Liver (tissue), 8 donors: ENCODE measurements at regions not wholly inside any gene's neighbourhood (a gene's known extent, or its start where the extent isn't known, plus 50 kb on each side); places are given as distances from the start of the nearest gene placed in this dataset.

Experiments used
- DNase-seq: peaks from one replicate; pipeline ENCODE4 v3.0.0-alpha.2; 2017; ENCODE audit warnings: low spot score
- H3K27ac ChIP-seq, 2 donors: one replicate each; pipeline ENCODE4 v1.7.0; 2013; ENCODE audit warnings: inconsistent platforms in 2 of 2, low read length in 2 of 2, control low read depth in 1 of 2, low read depth in 1 of 2, mild to moderate bottlenecking in 1 of 2
- H3K27me3 ChIP-seq, 4 donors: one replicate each; pipeline versions ENCODE4 v1.6.1 to v1.7.0; 2013; ENCODE audit warnings: low read length in 3 of 4, inconsistent platforms in 1 of 4, mild to moderate bottlenecking in 1 of 4, moderate library complexity in 1 of 4; ENCODE audit not compliant: control insufficient read depth in 4 of 4, insufficient read depth in 4 of 4
- H3K36me3 ChIP-seq, 4 donors: one replicate each; pipeline versions ENCODE4 v1.6.1 to v1.7.0; 2013; ENCODE audit warnings: low read length in 3 of 4, mild to moderate bottlenecking in 3 of 4, low read depth in 1 of 4, moderate library complexity in 1 of 4; ENCODE audit not compliant: control insufficient read depth in 4 of 4, insufficient read depth in 3 of 4
- H3K4me1 ChIP-seq, 4 donors: one replicate each; pipeline versions ENCODE4 v1.6.1 to v1.7.0; 2013; ENCODE audit warnings: low read length in 3 of 4, mild to moderate bottlenecking in 3 of 4, moderate library complexity in 1 of 4; ENCODE audit not compliant: control insufficient read depth in 4 of 4, insufficient read depth in 4 of 4
- H3K4me3 ChIP-seq, 3 donors: one replicate each; pipeline versions ENCODE4 v1.6.1 to v1.7.0; 2013; ENCODE audit warnings: low read length in 3 of 3, control low read depth in 1 of 3, low read depth in 1 of 3, mild to moderate bottlenecking in 1 of 3
- H3K9ac ChIP-seq, 2 donors: one replicate each; pipeline ENCODE4 v1.7.0; 2013; ENCODE audit warnings: low read length in 2 of 2, mild to moderate bottlenecking in 2 of 2, moderate library complexity in 2 of 2, control low read depth in 1 of 2, low read depth in 1 of 2
- H3K9me3 ChIP-seq, 4 donors: one replicate each; pipeline versions ENCODE4 v1.6.1 to v1.7.0; 2013; ENCODE audit warnings: low read length in 3 of 4; ENCODE audit not compliant: control insufficient read depth in 4 of 4
- ATF3 ChIP-seq: IDR thresholded peaks from 2 replicates; pipeline ENCODE4 v1.6.1; 2016; ENCODE audit warnings: antibody characterized with exemption
- CTCF ChIP-seq: fragments of 150-350 bp; IDR thresholded peaks from 2 replicates; pipeline ENCODE4 v1.5.1; 2017; ENCODE audit warnings: improper control_type of control experiment, low read depth, low read length; ENCODE audit not compliant: missing input control
- EGR1 ChIP-seq, 2 donors: IDR thresholded peaks; 2 replicates each; pipeline ENCODE4 v1.6.1; 2016 to 2018; ENCODE audit warnings: antibody characterized with exemption in 2 of 2, low read depth in 2 of 2
- FOXA1 ChIP-seq: IDR thresholded peaks from 2 replicates; pipeline ENCODE4 v1.6.1; 2016; ENCODE audit warnings: antibody characterized with exemption
- HNF4G ChIP-seq: IDR thresholded peaks from 2 replicates; pipeline ENCODE4 v1.6.1; 2016; ENCODE audit warnings: antibody characterized with exemption
- JUND ChIP-seq, 2 donors: IDR thresholded peaks; 2 replicates each; pipeline ENCODE4 v1.6.1; 2016; ENCODE audit warnings: antibody characterized with exemption in 2 of 2
- MAX ChIP-seq: IDR thresholded peaks from 2 replicates; pipeline ENCODE4 v1.6.1; 2016; ENCODE audit warnings: antibody characterized with exemption
- RAD21 ChIP-seq, 2 donors: IDR thresholded peaks; 2 replicates each; pipeline ENCODE4 v1.6.1; 2016; ENCODE audit warnings: antibody characterized with exemption in 2 of 2, mild to moderate bottlenecking in 2 of 2
- REST ChIP-seq: IDR thresholded peaks from 2 replicates; pipeline ENCODE4 v1.6.1; 2016; ENCODE audit warnings: antibody characterized with exemption, mild to moderate bottlenecking
- RXRA ChIP-seq, 2 donors: IDR thresholded peaks; 2 replicates each; pipeline ENCODE4 v1.6.1; 2017 to 2018; ENCODE audit warnings: antibody characterized with exemption in 2 of 2, mild to moderate bottlenecking in 1 of 2
- SP1 ChIP-seq: IDR thresholded peaks from 2 replicates; pipeline ENCODE4 v1.6.1; 2018; ENCODE audit warnings: antibody characterized with exemption, mild to moderate bottlenecking
- TAF1 ChIP-seq: conservative IDR thresholded peaks from 2 replicates; pipeline ENCODE4 v1.6.1; 2016; ENCODE audit warnings: antibody characterized with exemption, mild to moderate bottlenecking
- YY1 ChIP-seq: IDR thresholded peaks from 2 replicates; pipeline ENCODE4 v1.6.1; 2016; ENCODE audit warnings: antibody characterized with exemption, mild to moderate bottlenecking
- ZBTB33 ChIP-seq: IDR thresholded peaks from 2 replicates; pipeline ENCODE4 v1.6.1; 2016; ENCODE audit warnings: antibody characterized with exemption
- WGBS: extraction: QIAGEN DNeasy Blood & Tissue Kit; methylation state at CpG from one replicate; pipeline ENCODE4 v1.1.7; 2013; 5-methylcytosine and 5-hydroxymethylcytosine counted together
- donor health status: healthy.
- donor health status: healthy.
- donor health status: healthy.
- donor health status: healthy.
- donor health status: healthy.

- Histone ChIP-seq H3K27me3 (no peaks in the 10 kb centered on the region), H3K27ac (no peak overlapping the region), H3K36me3 (no peaks in the 10 kb centered on the region), H3K4me3 (no peak overlapping the region), H3K4me1 (peaks cover 0 to 21% (median 3%) of the 10 kb centered on the region in 4 donors), H3K9me3 (no peaks in the 10 kb centered on the region), H3K9ac (no peak overlapping the region)
- TF ChIP-seq REST = no peak
- WGBS = 70% methylated on average over 8 of the region's 8 CpGs
- no peak for DNase-seq
Observed at GRCh38 chr16:85246473-85246872, 134.2 kb upstream of the CIBAR2 start.

GRCh38 chr16:85246973-85247372, 134.7 kb upstream of the CIBAR2 start:
- Histone ChIP-seq H3K27ac (no peak overlapping the region), H3K4me3 (no peak overlapping the region), H3K27me3 (no peaks in the 10 kb centered on the region), H3K36me3 (no peaks in the 10 kb centered on the region), H3K4me1 (peaks cover 0 to 22% (median 4%) of the 10 kb centered on the region in 4 donors), H3K9me3 (no peaks in the 10 kb centered on the region), H3K9ac (no peak overlapping the region)
- 85% methylated on average over 8 of the region's 8 CpGs for WGBS
- DNase-seq = no peak
- TF ChIP-seq RAD21 (IDR thresholded peaks at IDR 0.05) (no peak), ATF3 (no peak), JUND (IDR thresholded peaks at IDR 0.05) (no peak), HNF4G (no peak), ZBTB33 (no peak), SP1 (no peak), YY1 (no peak), RXRA (IDR thresholded peaks at IDR 0.05) (no peak), EGR1 (IDR thresholded peaks at IDR 0.05; ENCODE audit: low read depth in 2 of 2) (no peak), MAX (no peak), REST (no peak), CTCF (no peak), FOXA1 (no peak), TAF1 (no peak)
